ENCODE measurements at regions not wholly inside any gene's neighbourhood (a gene's known extent, or its start where the extent isn't known, plus 50 kb on each side); places are given as distances from the start of the nearest gene placed in this dataset.

GRCh38 chr2:19819097-19820065 is 82.4 kb downstream of the TTC32 start:
- no peak for FAIRE-seq
- TF ChIP-seq, protein P1, sequence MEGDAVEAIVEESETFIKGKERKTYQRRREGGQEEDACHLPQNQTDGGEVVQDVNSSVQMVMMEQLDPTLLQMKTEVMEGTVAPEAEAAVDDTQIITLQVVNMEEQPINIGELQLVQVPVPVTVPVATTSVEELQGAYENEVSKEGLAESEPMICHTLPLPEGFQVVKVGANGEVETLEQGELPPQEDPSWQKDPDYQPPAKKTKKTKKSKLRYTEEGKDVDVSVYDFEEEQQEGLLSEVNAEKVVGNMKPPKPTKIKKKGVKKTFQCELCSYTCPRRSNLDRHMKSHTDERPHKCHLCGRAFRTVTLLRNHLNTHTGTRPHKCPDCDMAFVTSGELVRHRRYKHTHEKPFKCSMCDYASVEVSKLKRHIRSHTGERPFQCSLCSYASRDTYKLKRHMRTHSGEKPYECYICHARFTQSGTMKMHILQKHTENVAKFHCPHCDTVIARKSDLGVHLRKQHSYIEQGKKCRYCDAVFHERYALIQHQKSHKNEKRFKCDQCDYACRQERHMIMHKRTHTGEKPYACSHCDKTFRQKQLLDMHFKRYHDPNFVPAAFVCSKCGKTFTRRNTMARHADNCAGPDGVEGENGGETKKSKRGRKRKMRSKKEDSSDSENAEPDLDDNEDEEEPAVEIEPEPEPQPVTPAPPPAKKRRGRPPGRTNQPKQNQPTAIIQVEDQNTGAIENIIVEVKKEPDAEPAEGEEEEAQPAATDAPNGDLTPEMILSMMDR (IDR thresholded peaks at IDR 0.05; ENCODE audit: insufficient read depth, missing control alignments): no peak
- no peak for DNase-seq (ENCODE audit: insufficient read length, low spot score)

GRCh38 chr2:19818543-19818942 is 83.2 kb downstream of the TTC32 start:
- FAIRE-seq: no peak
- TF ChIP-seq, protein P1 (IDR thresholded peaks at IDR 0.05; ENCODE audit: insufficient read depth, missing control alignments): no peak
- no peak for DNase-seq (ENCODE audit: insufficient read length, low spot score)

DNA sequence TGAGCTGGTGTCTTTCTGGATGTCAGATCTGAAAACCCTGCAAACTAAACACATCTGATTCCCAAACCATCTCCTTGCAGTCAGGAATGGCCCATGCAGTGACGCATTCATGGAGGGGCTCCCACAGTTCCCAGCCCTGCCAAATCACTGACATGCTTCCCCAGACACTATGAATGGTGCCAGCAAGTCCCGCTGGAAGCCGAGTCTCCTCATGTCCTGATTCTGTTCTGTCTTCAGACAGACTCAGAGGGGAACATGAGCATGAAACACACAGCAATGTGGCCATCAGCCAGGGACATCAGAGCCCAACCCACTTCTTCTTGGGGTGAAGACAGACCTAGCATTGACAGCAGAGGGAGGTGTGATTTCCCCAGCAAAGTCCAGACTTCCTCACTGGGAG is 83.7 kb downstream of the TTC32 start:
- no peak for FAIRE-seq
- no peak for DNase-seq (ENCODE audit: insufficient read length, low spot score)
- TF ChIP-seq, protein P1 (IDR thresholded peaks at IDR 0.05; ENCODE audit: insufficient read depth, missing control alignments): no peak

DNA sequence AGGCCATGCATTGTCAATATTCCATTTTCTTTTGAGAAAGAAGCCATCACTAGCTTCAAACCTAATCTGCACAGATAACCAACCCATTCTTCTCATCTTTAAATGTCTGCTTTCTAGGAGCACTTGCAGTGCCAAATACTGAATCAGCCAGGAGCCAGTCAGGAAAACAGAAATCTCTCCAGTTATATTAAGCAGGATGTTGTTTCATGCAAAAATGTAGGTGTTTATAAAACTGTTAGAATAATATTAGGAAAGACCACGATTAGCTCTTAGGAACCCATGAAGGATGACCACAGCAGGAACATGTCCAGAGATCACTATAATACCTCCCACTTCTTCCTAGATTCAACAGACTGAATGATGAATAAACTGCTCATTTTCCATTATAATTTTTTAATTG is 86.0 kb downstream of the TTC32 start:
- DNase-seq (ENCODE audit: insufficient read length, low spot score) (no peak), FAIRE-seq (no peak)
- TF ChIP-seq, protein P1 (IDR thresholded peaks at IDR 0.05; ENCODE audit: insufficient read depth, missing control alignments): no peak

DNA sequence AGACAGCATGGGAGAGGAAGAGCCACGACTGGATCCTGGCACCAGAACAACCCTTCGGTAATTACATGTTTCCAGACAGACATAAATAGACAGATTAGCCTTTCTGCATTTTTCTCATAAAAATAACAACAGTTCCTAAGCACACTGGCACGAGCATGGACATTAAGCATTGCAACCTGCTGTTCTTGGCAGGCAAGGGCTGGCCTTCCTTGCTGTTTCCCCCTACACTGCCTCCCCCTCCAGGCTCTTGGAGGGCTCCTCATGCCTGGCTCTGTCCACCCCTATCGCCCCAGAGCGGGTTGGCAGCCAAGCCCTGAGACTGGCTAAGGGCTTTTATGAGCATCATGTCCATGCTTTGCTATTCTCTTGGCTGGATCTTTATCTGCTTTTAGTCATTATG is 89.6 kb downstream of the TTC32 start:
- TF ChIP-seq, protein P1 (IDR thresholded peaks at IDR 0.05; ENCODE audit: insufficient read depth, missing control alignments): no peak
- no peak for DNase-seq (ENCODE audit: insufficient read length, low spot score)
- FAIRE-seq: no peak

DNA sequence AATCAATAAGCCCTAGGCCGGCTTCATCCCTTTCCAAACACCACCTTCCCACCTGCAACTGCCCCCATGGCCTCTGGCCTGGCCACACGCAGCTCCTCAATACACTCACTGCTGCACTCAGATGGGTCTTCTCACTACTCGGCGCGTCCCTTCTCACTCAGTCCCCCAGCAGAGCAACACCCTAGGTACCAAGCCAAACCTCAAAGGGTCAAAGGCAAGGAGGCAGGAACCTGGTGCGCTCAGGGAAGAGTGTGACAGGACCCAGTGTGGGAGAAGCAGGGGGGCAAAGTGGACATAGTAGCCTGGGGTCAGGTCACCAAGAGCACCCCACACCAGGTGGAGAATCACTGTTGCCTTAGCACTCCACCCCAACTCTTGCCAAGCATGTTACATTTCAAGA is 90.6 kb downstream of the TTC32 start:
- no peak for DNase-seq (ENCODE audit: insufficient read length, low spot score)
- no peak for FAIRE-seq
- TF ChIP-seq, protein P1 (IDR thresholded peaks at IDR 0.05; ENCODE audit: insufficient read depth, missing control alignments): no peak

- FAIRE-seq: no peak
- DNase-seq (ENCODE audit: insufficient read length, low spot score): no peak
- TF ChIP-seq, protein P1 (IDR thresholded peaks at IDR 0.05; ENCODE audit: insufficient read depth, missing control alignments): no peak
Observed at GRCh38 chr2:19810637-19811036, 91.1 kb downstream of the TTC32 start.
